H1 (cell line): ENCODE measurements at regions not wholly inside any gene's neighbourhood (a gene's known extent, or its start where the extent isn't known, plus 50 kb on each side); places are given as distances from the start of the nearest gene placed in this dataset.

ENCODE experiments used
- BACH1 ChIP-seq: IDR thresholded peaks from 2 replicates; pipeline ENCODE4 v1.6.1; 2012; ENCODE audit warnings: low read length, improper control_type of control experiment
- BCL11A ChIP-seq, 2 experiments: IDR thresholded peaks; one replicate each; pipeline ENCODE4 v1.6.1; 2011; ENCODE audit warnings: low read depth in 2 of 2, low read length in 2 of 2, mild to moderate bottlenecking in 2 of 2
- EGR1 ChIP-seq: IDR thresholded peaks from 2 replicates; pipeline ENCODE4 v1.6.1; 2011; ENCODE audit warnings: low read depth, low read length, borderline replicate concordance
- NRF1 ChIP-seq: IDR thresholded peaks from 2 replicates; pipeline ENCODE4 v1.6.1; 2011; ENCODE audit warnings: mild to moderate bottlenecking, low read depth, low read length, improper control_type of control experiment
- TF ChIP-seq, protein P1 (sequence below): fragments of 300-600 bp; sonication (generic); IDR thresholded peaks from 2 replicates; pipeline ENCODE4 v1.7.1; 2012; ENCODE audit warnings: low read length, moderate library complexity, mild to moderate bottlenecking, inconsistent platforms; ENCODE audit not compliant: insufficient replicate concordance

DNA sequence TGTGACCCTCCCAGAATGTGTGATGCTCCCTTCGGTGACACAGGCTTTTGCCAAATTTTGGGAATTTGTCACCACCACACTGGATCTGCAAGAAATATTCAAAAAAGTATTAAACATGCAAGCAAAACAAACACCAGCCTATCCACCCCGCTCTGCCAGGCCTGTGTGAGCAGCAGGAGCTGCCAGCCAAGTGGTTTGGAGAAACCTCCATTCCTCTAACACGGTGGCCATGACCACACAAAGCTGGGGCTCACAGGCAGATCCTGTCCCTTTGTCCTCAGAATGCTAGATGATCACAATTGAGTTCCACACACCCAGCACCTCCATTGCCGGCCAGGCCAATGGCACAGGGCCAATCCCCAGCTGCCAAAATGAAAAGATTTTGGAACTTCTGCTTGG is 261.9 kb upstream of the PPP2R2D start (continued):
- TF ChIP-seq, protein P1, sequence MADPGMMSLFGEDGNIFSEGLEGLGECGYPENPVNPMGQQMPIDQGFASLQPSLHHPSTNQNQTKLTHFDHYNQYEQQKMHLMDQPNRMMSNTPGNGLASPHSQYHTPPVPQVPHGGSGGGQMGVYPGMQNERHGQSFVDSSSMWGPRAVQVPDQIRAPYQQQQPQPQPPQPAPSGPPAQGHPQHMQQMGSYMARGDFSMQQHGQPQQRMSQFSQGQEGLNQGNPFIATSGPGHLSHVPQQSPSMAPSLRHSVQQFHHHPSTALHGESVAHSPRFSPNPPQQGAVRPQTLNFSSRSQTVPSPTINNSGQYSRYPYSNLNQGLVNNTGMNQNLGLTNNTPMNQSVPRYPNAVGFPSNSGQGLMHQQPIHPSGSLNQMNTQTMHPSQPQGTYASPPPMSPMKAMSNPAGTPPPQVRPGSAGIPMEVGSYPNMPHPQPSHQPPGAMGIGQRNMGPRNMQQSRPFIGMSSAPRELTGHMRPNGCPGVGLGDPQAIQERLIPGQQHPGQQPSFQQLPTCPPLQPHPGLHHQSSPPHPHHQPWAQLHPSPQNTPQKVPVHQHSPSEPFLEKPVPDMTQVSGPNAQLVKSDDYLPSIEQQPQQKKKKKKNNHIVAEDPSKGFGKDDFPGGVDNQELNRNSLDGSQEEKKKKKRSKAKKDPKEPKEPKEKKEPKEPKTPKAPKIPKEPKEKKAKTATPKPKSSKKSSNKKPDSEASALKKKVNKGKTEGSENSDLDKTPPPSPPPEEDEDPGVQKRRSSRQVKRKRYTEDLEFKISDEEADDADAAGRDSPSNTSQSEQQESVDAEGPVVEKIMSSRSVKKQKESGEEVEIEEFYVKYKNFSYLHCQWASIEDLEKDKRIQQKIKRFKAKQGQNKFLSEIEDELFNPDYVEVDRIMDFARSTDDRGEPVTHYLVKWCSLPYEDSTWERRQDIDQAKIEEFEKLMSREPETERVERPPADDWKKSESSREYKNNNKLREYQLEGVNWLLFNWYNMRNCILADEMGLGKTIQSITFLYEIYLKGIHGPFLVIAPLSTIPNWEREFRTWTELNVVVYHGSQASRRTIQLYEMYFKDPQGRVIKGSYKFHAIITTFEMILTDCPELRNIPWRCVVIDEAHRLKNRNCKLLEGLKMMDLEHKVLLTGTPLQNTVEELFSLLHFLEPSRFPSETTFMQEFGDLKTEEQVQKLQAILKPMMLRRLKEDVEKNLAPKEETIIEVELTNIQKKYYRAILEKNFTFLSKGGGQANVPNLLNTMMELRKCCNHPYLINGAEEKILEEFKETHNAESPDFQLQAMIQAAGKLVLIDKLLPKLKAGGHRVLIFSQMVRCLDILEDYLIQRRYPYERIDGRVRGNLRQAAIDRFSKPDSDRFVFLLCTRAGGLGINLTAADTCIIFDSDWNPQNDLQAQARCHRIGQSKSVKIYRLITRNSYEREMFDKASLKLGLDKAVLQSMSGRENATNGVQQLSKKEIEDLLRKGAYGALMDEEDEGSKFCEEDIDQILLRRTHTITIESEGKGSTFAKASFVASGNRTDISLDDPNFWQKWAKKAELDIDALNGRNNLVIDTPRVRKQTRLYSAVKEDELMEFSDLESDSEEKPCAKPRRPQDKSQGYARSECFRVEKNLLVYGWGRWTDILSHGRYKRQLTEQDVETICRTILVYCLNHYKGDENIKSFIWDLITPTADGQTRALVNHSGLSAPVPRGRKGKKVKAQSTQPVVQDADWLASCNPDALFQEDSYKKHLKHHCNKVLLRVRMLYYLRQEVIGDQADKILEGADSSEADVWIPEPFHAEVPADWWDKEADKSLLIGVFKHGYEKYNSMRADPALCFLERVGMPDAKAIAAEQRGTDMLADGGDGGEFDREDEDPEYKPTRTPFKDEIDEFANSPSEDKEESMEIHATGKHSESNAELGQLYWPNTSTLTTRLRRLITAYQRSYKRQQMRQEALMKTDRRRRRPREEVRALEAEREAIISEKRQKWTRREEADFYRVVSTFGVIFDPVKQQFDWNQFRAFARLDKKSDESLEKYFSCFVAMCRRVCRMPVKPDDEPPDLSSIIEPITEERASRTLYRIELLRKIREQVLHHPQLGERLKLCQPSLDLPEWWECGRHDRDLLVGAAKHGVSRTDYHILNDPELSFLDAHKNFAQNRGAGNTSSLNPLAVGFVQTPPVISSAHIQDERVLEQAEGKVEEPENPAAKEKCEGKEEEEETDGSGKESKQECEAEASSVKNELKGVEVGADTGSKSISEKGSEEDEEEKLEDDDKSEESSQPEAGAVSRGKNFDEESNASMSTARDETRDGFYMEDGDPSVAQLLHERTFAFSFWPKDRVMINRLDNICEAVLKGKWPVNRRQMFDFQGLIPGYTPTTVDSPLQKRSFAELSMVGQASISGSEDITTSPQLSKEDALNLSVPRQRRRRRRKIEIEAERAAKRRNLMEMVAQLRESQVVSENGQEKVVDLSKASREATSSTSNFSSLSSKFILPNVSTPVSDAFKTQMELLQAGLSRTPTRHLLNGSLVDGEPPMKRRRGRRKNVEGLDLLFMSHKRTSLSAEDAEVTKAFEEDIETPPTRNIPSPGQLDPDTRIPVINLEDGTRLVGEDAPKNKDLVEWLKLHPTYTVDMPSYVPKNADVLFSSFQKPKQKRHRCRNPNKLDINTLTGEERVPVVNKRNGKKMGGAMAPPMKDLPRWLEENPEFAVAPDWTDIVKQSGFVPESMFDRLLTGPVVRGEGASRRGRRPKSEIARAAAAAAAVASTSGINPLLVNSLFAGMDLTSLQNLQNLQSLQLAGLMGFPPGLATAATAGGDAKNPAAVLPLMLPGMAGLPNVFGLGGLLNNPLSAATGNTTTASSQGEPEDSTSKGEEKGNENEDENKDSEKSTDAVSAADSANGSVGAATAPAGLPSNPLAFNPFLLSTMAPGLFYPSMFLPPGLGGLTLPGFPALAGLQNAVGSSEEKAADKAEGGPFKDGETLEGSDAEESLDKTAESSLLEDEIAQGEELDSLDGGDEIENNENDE, result no peak
- TF ChIP-seq BACH1 (no peak), EGR1 (no peak), NRF1 (no peak), BCL11A (IDR thresholded peaks at IDR 0.05; ENCODE audit: low read depth in 2 of 2, low read length in 2 of 2) (no peak)
